ENCODE measurements at regions not wholly inside any gene's neighbourhood (a gene's known extent, or its start where the extent isn't known, plus 50 kb on each side); places are given as distances from the start of the nearest gene placed in this dataset.

GRCh38 chr13:105915146-105915850 is 620.2 kb downstream of the EFNB2 start:
- CTCF ChIA-PET: no interaction called here
- no peak overlapping the region for H3K27ac ChIP-seq (ENCODE audit: insufficient read depth, low read length)
- peak overlapping the region; percentile 3; the same call in 1 of the 2 replicates for H2AK5ac ChIP-seq (ENCODE audit: low read depth, low read length)
- POLR2A ChIA-PET (ENCODE audit: unreplicated experiment): no interaction called here
- H3K9me3 ChIP-seq (ENCODE audit: control insufficient read depth, insufficient read depth, low read length): no peaks in the 10 kb centered on the region
- dilution Hi-C loops (cut with HindIII; ENCODE audit: low sequenced_read_pairs, unreplicated experiment) (no loop called here), in situ Hi-C loops (cut with MboI; ENCODE audit: low sequenced_read_pairs) (no loop called here), intact Hi-C loops (cut with micrococcal nuclease) (loop anchor here (2.0 kb wide), 1 partner anchor 614 kb away; no protein-coding TSS in a partner anchor)
- no peak overlapping the region; the same call in 1 of the 2 replicates for H3K23ac ChIP-seq (ENCODE audit: low read depth, low read length)
- H3K79me1 ChIP-seq (ENCODE audit: low read depth in 1 of 2, low read length in 2 of 2): no peaks in the 10 kb centered on the region
- H2BK15ac ChIP-seq (ENCODE audit: low read depth, low read length): peak overlapping the region; percentile 28; the same call in 1 of the 3 replicates
- H2AFZ ChIP-seq (replicated peaks; ENCODE audit: low read length, poor library complexity): no peak overlapping the region
- no peak overlapping the region; the same call in 1 of the 2 replicates for H4K5ac ChIP-seq (ENCODE audit: low read depth, low read length)
- H2BK120ac ChIP-seq (ENCODE audit: low read depth, low read length): peak overlapping the region; percentile 79; the same call in 1 of the 2 replicates
- no peak overlapping the region for H4K91ac ChIP-seq (ENCODE audit: insufficient read depth, low read depth, low read length)
- H3K9me1 ChIP-seq (ENCODE audit: insufficient read depth, low read length): peaks cover 2% of the 10 kb centered on the region; the same call in 1 of the 2 replicates
- peaks cover 3% of the 10 kb centered on the region; the same call in 1 of the 2 replicates for H3K4me1 ChIP-seq (ENCODE audit: control insufficient read depth, insufficient read depth, low read length)
- no CpG with 5 or more reads among the region's 10 CpGs for WGBS, 2 experiments (ENCODE audit: extremely low coverage in 2 of 2, insufficient read length in 1 of 2)
- H3K4ac ChIP-seq (ENCODE audit: low read depth, low read length): peak overlapping the region; percentile 38; the same call in 1 of the 2 replicates
- H3K9ac ChIP-seq (ENCODE audit: low read depth, low read length): no peak overlapping the region
- H3K14ac ChIP-seq (replicated peaks; ENCODE audit: low read depth, low read length): peak overlapping the region; percentile 28; the same call in 1 of the 2 replicates
- H3K56ac ChIP-seq (ENCODE audit: extremely low read depth, insufficient read depth, low read length): no peak overlapping the region
- peak overlapping the region; percentile 66 for H2BK20ac ChIP-seq (ENCODE audit: low read depth, low read length)
- no peaks in the 10 kb centered on the region for H4K20me1 ChIP-seq (ENCODE audit: insufficient read depth, low read length)
- H3K4me2 ChIP-seq (ENCODE audit: low read depth, low read length): no peak overlapping the region; the same call in 1 of the 2 replicates
- peak overlapping the region in 1 of 2 experiments; percentile 64; a peak in 1 of 4 replicates for H4K8ac ChIP-seq (ENCODE audit: low read depth in 2 of 2, low read length in 2 of 2)
- H2AK9ac ChIP-seq (replicated peaks; ENCODE audit: low read depth, low read length, poor library complexity): no peak overlapping the region
- ATAC-seq (ENCODE audit: low read depth) (0 out of 2 replicates have a peak, but pooled peaks have one; percentile 4), DNase-seq (no peak)
- H3K36me3 ChIP-seq (ENCODE audit: control insufficient read depth, insufficient read depth, low read length): no peaks in the 10 kb centered on the region
- peak overlapping the region; percentile 12 for H2BK5ac ChIP-seq (ENCODE audit: low read depth, low read length, poor library complexity, severe bottlenecking)
- H3K27me3 ChIP-seq (ENCODE audit: control insufficient read depth, insufficient read depth, low read length): no peaks in the 10 kb centered on the region
- no peak overlapping the region for H3K4me3 ChIP-seq (ENCODE audit: insufficient read depth, low read depth, low read length)
- no peak overlapping the region for H3K18ac ChIP-seq (ENCODE audit: low read depth, low read length)
- no TSS peak for BruUV-seq (replicated peaks)
- no peak for TF ChIP-seq RCOR1 (IDR thresholded peaks at IDR 0.05; ENCODE audit: insufficient replicate concordance, low read length)
- no peak for TF ChIP-seq FOS (IDR thresholded peaks at IDR 0.05; ENCODE audit: low read depth, low read length)
- no peak for TF ChIP-seq CEBPB (IDR thresholded peaks at IDR 0.05; ENCODE audit: low read depth, low read length)
- no peak for TF ChIP-seq MAFK (IDR thresholded peaks at IDR 0.05; ENCODE audit: low read depth, low read length)
- TF ChIP-seq USF2 (IDR thresholded peaks at IDR 0.05; ENCODE audit: low read depth, low read length): no peak
- TF ChIP-seq MAZ (IDR thresholded peaks at IDR 0.05; ENCODE audit: borderline replicate concordance, low read depth, low read length): no peak
- TF ChIP-seq NFE2L2 (IDR thresholded peaks at IDR 0.05; ENCODE audit: low read depth, low read length): no peak
- TF ChIP-seq ELK1 (IDR thresholded peaks at IDR 0.05; ENCODE audit: borderline replicate concordance, low read depth, low read length): no peak
- no peak for TF ChIP-seq BHLHE40 (IDR thresholded peaks at IDR 0.05; ENCODE audit: low read depth, low read length)
- no peak for TF ChIP-seq CHD1 (IDR thresholded peaks at IDR 0.05; ENCODE audit: low read depth, low read length)
- no peak for TF ChIP-seq MXI1 (IDR thresholded peaks at IDR 0.05; ENCODE audit: borderline replicate concordance, low read depth, low read length)
- TF ChIP-seq RFX5 (IDR thresholded peaks at IDR 0.05; ENCODE audit: low read depth, low read length): no peak
- no peak for TF ChIP-seq SMC3 (IDR thresholded peaks at IDR 0.05; ENCODE audit: low read depth, low read length)
- no peak for TF ChIP-seq POLR2A (IDR thresholded peaks at IDR 0.05; ENCODE audit: low read depth, low read length)
- TF ChIP-seq CTCF (conservative IDR thresholded peaks at IDR 0.05; ENCODE audit: low read depth, low read length): no peak

Data from IMR-90 (cell line).